NCI-H82 treated with DMSO at 0.1 percent for 48 hours (cell line): ENCODE measurements at regions not wholly inside any gene's neighbourhood (a gene's known extent, or its start where the extent isn't known, plus 50 kb on each side); places are given as distances from the start of the nearest gene placed in this dataset.

ENCODE experiments used
- DNase-seq: peaks from one replicate; lab custom pipeline; 2025; ENCODE audit not compliant: unreplicated experiment; lab: John Stamatoyannopoulos, UW

GRCh38 chr1:38241594-38242334 is 195.2 kb upstream of the POU3F1 start:
- no peak for DNase-seq

GRCh38 chr1:38240618-38241017 is 194.0 kb upstream of the POU3F1 start:
- no peak for DNase-seq

GRCh38 chr1:38239258-38239835 is 192.8 kb upstream of the POU3F1 start:
- DNase-seq = no peak

- no peak for DNase-seq
Measured at GRCh38 chr1:38238294-38238693, 191.7 kb upstream of the POU3F1 start.

- DNase-seq = no peak
Measured at GRCh38 chr1:38235705-38236104, 189.1 kb upstream of the POU3F1 start.

GRCh38 chr1:38231941-38232340 is 185.3 kb upstream of the POU3F1 start:
- DNase-seq = no peak

GRCh38 chr1:38228718-38229117 is 182.1 kb upstream of the POU3F1 start:
- no peak for DNase-seq

GRCh38 chr1:38225745-38226144 is 179.2 kb upstream of the POU3F1 start:
- DNase-seq = no peak

- no peak for DNase-seq
Measured at GRCh38 chr1:38223391-38223790, 176.8 kb upstream of the POU3F1 start.

- no peak for DNase-seq
Measured at GRCh38 chr1:38222891-38223290, 176.3 kb upstream of the POU3F1 start.

- DNase-seq = no peak
Measured at GRCh38 chr1:38221006-38221649, 174.5 kb upstream of the POU3F1 start.

- DNase-seq = no peak
Measured at GRCh38 chr1:38217316-38217715, 170.7 kb upstream of the POU3F1 start.

GRCh38 chr1:38213646-38214434 is 167.2 kb upstream of the POU3F1 start:
- DNase-seq = no peak

- no peak for DNase-seq
Measured at GRCh38 chr1:38210895-38211177, 164.2 kb upstream of the POU3F1 start.

GRCh38 chr1:38210021-38210894 is 163.7 kb upstream of the POU3F1 start:
- no peak for DNase-seq

- peak; percentile 40 for DNase-seq
Measured at GRCh38 chr1:38208716-38209632, 162.4 kb upstream of the POU3F1 start.

- DNase-seq = no peak
Measured at GRCh38 chr1:38207906-38208305, 161.3 kb upstream of the POU3F1 start.

- DNase-seq = no peak
Measured at GRCh38 chr1:38207275-38207674, 160.7 kb upstream of the POU3F1 start.

- DNase-seq = no peak
Measured at GRCh38 chr1:38204698-38205097, 158.1 kb upstream of the POU3F1 start.

- no peak for DNase-seq
Measured at GRCh38 chr1:38203441-38203840, 156.8 kb upstream of the POU3F1 start.
